D721Med (cell line): ENCODE measurements at regions not wholly inside any gene's neighbourhood (a gene's known extent, or its start where the extent isn't known, plus 50 kb on each side); places are given as distances from the start of the nearest gene placed in this dataset.

Experiments
- DNase-seq: peaks from one replicate; pipeline ENCODE4 v3.0.0; 2011; ENCODE audit warnings: low spot score; ENCODE audit not compliant: insufficient read length
- FAIRE-seq: peaks from 2 replicates; lab custom pipeline; 2011; peaks lifted over from hg19 to GRCh38; lab: Jason Lieb, UNC
- CTCF ChIP-seq: IDR thresholded peaks from 2 replicates; pipeline ENCODE4 v1.5.1; 2012; ENCODE audit warnings: mild to moderate bottlenecking, control low read depth; ENCODE audit not compliant: insufficient read depth; ENCODE audit errors: missing control alignments

DNA sequence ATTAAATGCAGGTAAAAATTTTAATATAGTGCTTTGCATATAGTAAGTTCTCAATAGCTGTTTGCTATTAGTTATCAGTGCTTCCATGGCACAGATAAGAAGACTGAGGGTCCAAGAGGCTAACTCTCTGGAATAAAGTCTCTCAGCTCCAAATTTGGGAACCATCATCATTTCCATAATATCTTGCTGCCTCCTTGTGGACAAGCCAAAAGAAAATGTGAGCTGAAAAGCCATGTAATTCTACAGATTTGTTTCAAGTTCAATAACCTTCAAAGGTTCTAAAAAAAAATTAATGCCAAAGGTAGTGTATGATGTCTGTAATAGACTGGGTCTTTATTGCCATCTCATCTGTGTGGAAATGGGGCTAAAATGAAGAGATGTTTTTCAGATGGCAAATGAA lies 136.9 kb upstream of the VCX start:
- DNase-seq = no peak
- TF ChIP-seq CTCF = no peak
- no peak for FAIRE-seq

DNA sequence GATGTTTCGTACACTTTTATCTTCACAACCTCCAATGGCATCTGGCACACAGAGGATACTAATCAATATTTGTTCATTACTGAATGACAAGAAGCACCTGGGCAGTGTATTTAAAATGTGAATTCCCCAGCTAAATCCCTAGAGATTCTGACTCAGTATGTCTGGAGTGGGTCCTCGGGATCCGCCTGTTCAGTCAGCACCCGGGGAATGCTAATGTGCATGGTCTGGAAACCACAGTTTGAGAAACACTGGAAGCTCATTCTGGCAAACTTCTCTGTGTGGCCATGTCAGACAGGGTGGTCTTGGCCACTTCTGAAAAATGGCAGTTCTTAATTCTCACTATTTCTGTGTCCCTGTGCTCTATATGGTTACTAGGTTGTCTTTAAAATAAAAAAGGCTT lies 138.8 kb upstream of the VCX start:
- TF ChIP-seq CTCF = no peak
- FAIRE-seq (no peak), DNase-seq (no peak)

GRCh38 chrX:7698248-7698647 lies 144.7 kb upstream of the VCX start:
- no peak for FAIRE-seq
- no peak for TF ChIP-seq CTCF
- no peak for DNase-seq

- FAIRE-seq (no peak), DNase-seq (no peak)
- TF ChIP-seq CTCF = no peak
These were observed 152.1 kb upstream of the VCX start for GRCh38 chrX:7690842-7691241.

GRCh38 chrX:7689791-7690412 lies 153.1 kb upstream of the VCX start:
- FAIRE-seq (no peak), DNase-seq (no peak)
- no peak for TF ChIP-seq CTCF

GRCh38 chrX:7680181-7680580 lies 162.8 kb upstream of the VCX start:
- DNase-seq (no peak), FAIRE-seq (peak; percentile 16)
- no peak for TF ChIP-seq CTCF

DNA sequence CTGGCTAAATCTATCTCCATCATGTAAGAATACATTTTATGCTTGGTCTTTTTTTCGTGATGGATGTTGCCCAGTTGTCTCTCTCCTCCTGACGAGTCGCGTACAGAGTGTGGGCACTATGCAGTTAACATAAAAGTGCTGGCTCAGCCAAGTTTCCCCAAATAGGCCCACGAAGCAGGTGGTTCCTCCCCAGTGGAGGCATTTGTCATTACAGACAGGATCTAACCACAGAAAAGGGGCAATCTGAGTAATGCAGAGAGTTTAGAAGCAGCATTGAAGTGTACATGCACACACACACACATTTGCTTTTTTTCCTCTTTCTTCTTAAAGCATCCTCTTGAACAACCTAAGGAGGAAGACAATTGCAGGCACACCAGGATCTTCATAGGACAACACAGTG lies 188.7 kb upstream of the VCX start:
- DNase-seq = no peak
- no peak for FAIRE-seq
- TF ChIP-seq CTCF = no peak
